HepG2 (cell line): ENCODE measurements at regions not wholly inside any gene's neighbourhood (a gene's known extent, or its start where the extent isn't known, plus 50 kb on each side); places are given as distances from the start of the nearest gene placed in this dataset.

Experiments
- BRF2 ChIP-seq: sonication (generic); formaldehyde crosslinking; IDR thresholded peaks from 2 replicates; pipeline ENCODE4 v1.8.1; 2022; ENCODE audit warnings: mild to moderate bottlenecking, missing genetic modification reagents
- CBX1 ChIP-seq: IDR thresholded peaks from one replicate; pipeline ENCODE4 v1.6.1; 2016; ENCODE audit warnings: antibody characterized with exemption, low read depth
- JUNB ChIP-seq: sonication (generic); formaldehyde crosslinking; IDR thresholded peaks from 2 replicates; pipeline ENCODE4 v1.8.0; 2022; ENCODE audit warnings: missing genetic modification reagents, mild to moderate bottlenecking, borderline replicate concordance
- MXI1 ChIP-seq: IDR thresholded peaks from 3 replicates; pipeline ENCODE4 v1.6.1; 2012; ENCODE audit warnings: low read depth, low read length, inconsistent platforms, borderline replicate concordance
- SKI ChIP-seq: fragments of 450-650 bp; IDR thresholded peaks from one replicate; pipeline ENCODE4 v1.6.1; 2018; ENCODE audit warnings: mild to moderate bottlenecking; ENCODE audit not compliant: partially characterized antibody
- TRAFD1 ChIP-seq: sonication (generic); formaldehyde crosslinking; IDR thresholded peaks from 2 replicates; pipeline ENCODE4 v1.5.1; 2020; ENCODE audit warnings: missing genetic modification reagents, mild to moderate bottlenecking, borderline replicate concordance
- TRIM24 ChIP-seq: sonication (generic); formaldehyde crosslinking; IDR thresholded peaks from 2 replicates; pipeline ENCODE4 v1.8.0; 2022; ENCODE audit warnings: mild to moderate bottlenecking, missing genetic modification reagents
- ZNF510 ChIP-seq: sonication (generic); formaldehyde crosslinking; IDR thresholded peaks from 2 replicates; pipeline ENCODE4 v1.4.0; 2020; ENCODE audit warnings: low read depth, mild to moderate bottlenecking, missing genetic modification reagents
- ZNF713 ChIP-seq: sonication (generic); formaldehyde crosslinking; IDR thresholded peaks from 2 replicates; pipeline ENCODE4 v1.4.0; 2020; ENCODE audit warnings: mild to moderate bottlenecking, missing genetic modification reagents
- TF ChIP-seq, protein P1 (sequence below): fragments of 450-650 bp; IDR thresholded peaks from 2 replicates; pipeline ENCODE4 v1.6.1; 2017; ENCODE audit warnings: mild to moderate bottlenecking

- no peak for TF ChIP-seq TRIM24 (CRISPR knock-in tag)
- no peak for TF ChIP-seq MXI1
- TF ChIP-seq CBX1: no peak
- TF ChIP-seq TRAFD1: no peak
- TF ChIP-seq ZNF713 (CRISPR knock-in tag): no peak
- no peak for TF ChIP-seq BRF2
- TF ChIP-seq JUNB (CRISPR knock-in tag): no peak
- TF ChIP-seq, protein P1, sequence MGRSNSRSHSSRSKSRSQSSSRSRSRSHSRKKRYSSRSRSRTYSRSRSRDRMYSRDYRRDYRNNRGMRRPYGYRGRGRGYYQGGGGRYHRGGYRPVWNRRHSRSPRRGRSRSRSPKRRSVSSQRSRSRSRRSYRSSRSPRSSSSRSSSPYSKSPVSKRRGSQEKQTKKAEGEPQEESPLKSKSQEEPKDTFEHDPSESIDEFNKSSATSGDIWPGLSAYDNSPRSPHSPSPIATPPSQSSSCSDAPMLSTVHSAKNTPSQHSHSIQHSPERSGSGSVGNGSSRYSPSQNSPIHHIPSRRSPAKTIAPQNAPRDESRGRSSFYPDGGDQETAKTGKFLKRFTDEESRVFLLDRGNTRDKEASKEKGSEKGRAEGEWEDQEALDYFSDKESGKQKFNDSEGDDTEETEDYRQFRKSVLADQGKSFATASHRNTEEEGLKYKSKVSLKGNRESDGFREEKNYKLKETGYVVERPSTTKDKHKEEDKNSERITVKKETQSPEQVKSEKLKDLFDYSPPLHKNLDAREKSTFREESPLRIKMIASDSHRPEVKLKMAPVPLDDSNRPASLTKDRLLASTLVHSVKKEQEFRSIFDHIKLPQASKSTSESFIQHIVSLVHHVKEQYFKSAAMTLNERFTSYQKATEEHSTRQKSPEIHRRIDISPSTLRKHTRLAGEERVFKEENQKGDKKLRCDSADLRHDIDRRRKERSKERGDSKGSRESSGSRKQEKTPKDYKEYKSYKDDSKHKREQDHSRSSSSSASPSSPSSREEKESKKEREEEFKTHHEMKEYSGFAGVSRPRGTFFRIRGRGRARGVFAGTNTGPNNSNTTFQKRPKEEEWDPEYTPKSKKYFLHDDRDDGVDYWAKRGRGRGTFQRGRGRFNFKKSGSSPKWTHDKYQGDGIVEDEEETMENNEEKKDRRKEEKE: no peak
- TF ChIP-seq SKI: no peak
- no peak for TF ChIP-seq ZNF510 (CRISPR knock-in tag)
These were observed 510.8 kb downstream of the PLOD2 start for GRCh38 chr3:145650170-145650569.
